SU-DHL-6 (cell line): ENCODE measurements at regions not wholly inside any gene's neighbourhood (a gene's known extent, or its start where the extent isn't known, plus 50 kb on each side); places are given as distances from the start of the nearest gene placed in this dataset.

Source experiments
- EZH2phosphoT487 ChIP-seq: fragments of 200-600 bp; sonication (generic), shearing (Covaris generic); conservative IDR thresholded peaks from 2 replicates; pipeline ENCODE4 v1.6.1; 2018; ENCODE audit warnings: mild to moderate bottlenecking, antibody characterized with exemption, low read length, moderate library complexity, mixed read lengths
- TF ChIP-seq, protein P1 (sequence below): fragments of 200-600 bp; sonication (generic); IDR thresholded peaks from one replicate; pipeline ENCODE4 v1.5.1; 2017; ENCODE audit warnings: antibody characterized with exemption, mild to moderate bottlenecking, low read length, moderate library complexity; ENCODE audit not compliant: insufficient read depth, poor library complexity, severe bottlenecking

DNA sequence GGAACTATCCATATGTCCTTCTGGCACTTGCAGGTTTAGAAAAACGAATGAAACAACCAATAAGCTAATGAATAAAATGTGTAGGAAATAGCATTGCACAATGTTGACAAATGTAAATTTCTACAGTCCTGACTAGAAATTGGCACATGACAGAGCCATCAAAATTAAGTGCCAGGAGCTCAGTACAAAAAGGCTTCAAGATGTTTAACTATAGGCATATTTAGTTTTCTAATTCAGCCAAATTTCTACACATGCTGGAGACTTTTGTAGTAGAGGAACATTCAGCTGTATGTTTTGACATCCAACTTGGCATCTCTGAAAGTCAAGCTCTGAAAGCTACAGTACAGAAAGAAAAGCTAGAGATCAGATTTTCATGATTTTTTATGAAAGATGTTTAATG, 1999.4 kb upstream of the AGA start:
- TF ChIP-seq, protein P1, sequence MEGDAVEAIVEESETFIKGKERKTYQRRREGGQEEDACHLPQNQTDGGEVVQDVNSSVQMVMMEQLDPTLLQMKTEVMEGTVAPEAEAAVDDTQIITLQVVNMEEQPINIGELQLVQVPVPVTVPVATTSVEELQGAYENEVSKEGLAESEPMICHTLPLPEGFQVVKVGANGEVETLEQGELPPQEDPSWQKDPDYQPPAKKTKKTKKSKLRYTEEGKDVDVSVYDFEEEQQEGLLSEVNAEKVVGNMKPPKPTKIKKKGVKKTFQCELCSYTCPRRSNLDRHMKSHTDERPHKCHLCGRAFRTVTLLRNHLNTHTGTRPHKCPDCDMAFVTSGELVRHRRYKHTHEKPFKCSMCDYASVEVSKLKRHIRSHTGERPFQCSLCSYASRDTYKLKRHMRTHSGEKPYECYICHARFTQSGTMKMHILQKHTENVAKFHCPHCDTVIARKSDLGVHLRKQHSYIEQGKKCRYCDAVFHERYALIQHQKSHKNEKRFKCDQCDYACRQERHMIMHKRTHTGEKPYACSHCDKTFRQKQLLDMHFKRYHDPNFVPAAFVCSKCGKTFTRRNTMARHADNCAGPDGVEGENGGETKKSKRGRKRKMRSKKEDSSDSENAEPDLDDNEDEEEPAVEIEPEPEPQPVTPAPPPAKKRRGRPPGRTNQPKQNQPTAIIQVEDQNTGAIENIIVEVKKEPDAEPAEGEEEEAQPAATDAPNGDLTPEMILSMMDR: no peak
- TF ChIP-seq EZH2phosphoT487: no peak
